GM10248 (cell line): ENCODE measurements at regions not wholly inside any gene's neighbourhood (a gene's known extent, or its start where the extent isn't known, plus 50 kb on each side); places are given as distances from the start of the nearest gene placed in this dataset.

ENCODE experiments used
- CTCF ChIA-PET: fragments of 300-600 bp; sonication (Branson Sonifier 250); formaldehyde crosslinking; extraction: SDS; loops from one replicate; lab custom pipeline; 2021; ENCODE audit warnings: antibody characterized with exemption; lab: Yijun Ruan, JAX
- POLR2A ChIA-PET: fragments of 350-650 bp; sonication (Branson Sonifier 250); formaldehyde crosslinking; extraction: SDS; loops from one replicate; lab custom pipeline; 2020; ENCODE audit warnings: antibody characterized with exemption; lab: Yijun Ruan, JAX
- DNase-seq: peaks from one replicate; pipeline ENCODE4 v3.0.0; 2012; ENCODE audit errors: extremely low spot score
- CTCF ChIP-seq: IDR thresholded peaks from 2 replicates; pipeline ENCODE4 v1.5.1; 2012; ENCODE audit warnings: mild to moderate bottlenecking, low read depth; ENCODE audit errors: extremely low read depth, missing control alignments, control extremely low read depth

- POLR2A ChIA-PET = no interaction called here
- no peak for DNase-seq
- CTCF ChIA-PET = interaction anchor here (0.8 to 1.3 kb wide), 2 partner anchors 11 to 19 kb away, joined by 3 read pairs; no protein-coding TSS in a partner anchor
- TF ChIP-seq CTCF = no peak
These were observed 79.1 kb upstream of the CDH5 start for GRCh38 chr16:66287416-66287815.

DNA sequence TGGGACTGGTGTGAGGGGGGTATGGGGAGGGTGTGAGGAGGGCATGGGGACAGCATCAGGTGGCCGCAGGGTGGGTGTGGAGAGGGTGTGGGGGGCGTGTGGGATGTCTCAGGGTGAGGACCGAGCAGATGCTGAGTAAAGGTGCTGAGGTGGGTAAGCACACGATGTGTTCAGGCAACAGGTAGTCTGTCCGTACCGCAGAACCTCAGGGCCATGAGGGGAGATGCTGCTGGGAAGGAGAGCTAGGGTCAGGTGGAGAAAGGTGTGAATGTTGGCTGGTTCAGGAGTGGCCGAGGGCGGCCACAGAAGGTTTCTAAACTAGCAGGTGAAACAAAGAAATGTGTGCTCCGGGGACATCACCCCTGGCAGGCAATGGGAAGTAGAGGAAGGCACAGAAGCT, 80.0 kb upstream of the CDH5 start:
- POLR2A ChIA-PET = no interaction called here
- no peak for TF ChIP-seq CTCF

GRCh38 chr16:66278604-66279262, 87.8 kb upstream of the CDH5 start:
- no peak for TF ChIP-seq CTCF
- ChIA-PET CTCF (interaction anchor here (0.9 to 1.6 kb wide), 4 partner anchors 36 to 65 kb away, joined by 3 to 4 read pairs (median 3); no protein-coding TSS in a partner anchor), POLR2A (no interaction called here)
- DNase-seq = no peak

More for the DNA sequence above, 80.0 kb upstream of the CDH5 start:
- DNase-seq = no peak
- CTCF ChIA-PET = interaction anchor here (1.3 kb wide), 1 partner anchor 10 kb away, joined by 3 read pairs; no protein-coding TSS in a partner anchor

GRCh38 chr16:66278111-66278531, 88.4 kb upstream of the CDH5 start:
- POLR2A ChIA-PET = no interaction called here
- no peak for DNase-seq
- CTCF ChIA-PET = interaction anchor here (1.3 to 1.6 kb wide), 2 partner anchors 36 to 58 kb away, joined by 3 read pairs; no protein-coding TSS in a partner anchor
- TF ChIP-seq CTCF = no peak

- ChIA-PET POLR2A (no interaction called here), CTCF (interaction anchor here (1.3 to 1.6 kb wide), 3 partner anchors 17 to 58 kb away, joined by 3 read pairs; no protein-coding TSS in a partner anchor)
- TF ChIP-seq CTCF = no peak
- no peak for DNase-seq
These were observed 89.0 kb upstream of the CDH5 start for GRCh38 chr16:66277311-66278070.

GRCh38 chr16:66275775-66276428, 90.6 kb upstream of the CDH5 start:
- ChIA-PET POLR2A (no interaction called here), CTCF (interaction anchor here (0.7 to 2.1 kb wide), 11 partner anchors 11 to 374 kb away, joined by 3 to 7 read pairs (median 4); no protein-coding TSS in a partner anchor)
- DNase-seq = peak; percentile 32
- peak; percentile 35 for TF ChIP-seq CTCF
